Prostate gland (tissue), 2 donors: ENCODE measurements at regions not wholly inside any gene's neighbourhood (a gene's known extent, or its start where the extent isn't known, plus 50 kb on each side); places are given as distances from the start of the nearest gene placed in this dataset.

ENCODE experiments used
- CTCF ChIP-seq, 4 experiments: fragments of 200-600 bp in 2 of 4; fragments of 450-650 bp in 2 of 4; sonication (generic) in 2 of 4; IDR thresholded peaks; 1 replicate in 3 of 4; 2 replicates in 1 of 4; pipeline ENCODE4 v1.5.1; 2016 to 2019; ENCODE audit warnings: antibody characterized with exemption in 4 of 4, mild to moderate bottlenecking in 2 of 4, moderate library complexity in 2 of 4
- POLR2AphosphoS5 ChIP-seq: sonication (generic); formaldehyde crosslinking; IDR thresholded peaks from one replicate; pipeline ENCODE4 v1.6.1; 2017; ENCODE audit warnings: antibody characterized with exemption

- TF ChIP-seq CTCF (IDR thresholded peaks at IDR 0.05), result no peak
- no peak for TF ChIP-seq POLR2AphosphoS5
These were observed 51.8 kb upstream of the SSR3 start for GRCh38 chr3:156606729-156607128.
